B cell (primary cell): ENCODE measurements at regions not wholly inside any gene's neighbourhood (a gene's known extent, or its start where the extent isn't known, plus 50 kb on each side); places are given as distances from the start of the nearest gene placed in this dataset.

Experiments used
- ATAC-seq: fragments of 200-7000 bp; cut with Tn5 transposase; one replicate; pipeline ENCODE4 v1.10.0; 2021; ENCODE audit warnings: low read depth, mild to moderate bottlenecking, moderate number of reproducible peaks, moderate library complexity
- CTCF ChIA-PET: fragments of 350-600 bp; sonication (Branson Sonifier 250); formaldehyde crosslinking; loops from one replicate; lab custom pipeline; 2021; ENCODE audit warnings: antibody characterized with exemption, inconsistent platforms; lab: Charles Lee
- POLR2A ChIA-PET: fragments of 350-600 bp; sonication (Branson Sonifier 250); formaldehyde crosslinking; loops from one replicate; lab custom pipeline; 2021; ENCODE audit warnings: antibody characterized with exemption; lab: Charles Lee
- DNase-seq: peaks from one replicate; pipeline ENCODE4 v3.0.0; 2013
- H2AFZ ChIP-seq: 2 replicates; pipeline ENCODE4 v1.6.1; 2012; ENCODE audit warnings: mild to moderate bottlenecking, low read depth, low read length; ENCODE audit not compliant: insufficient read depth, poor library complexity, severe bottlenecking
- H3K27ac ChIP-seq, 2 donors: 1 replicate in 1 of 2; 2 replicates in 1 of 2; pipeline ENCODE4 v1.5.1; 2012 to 2013; ENCODE audit warnings: low read length in 2 of 2, mild to moderate bottlenecking in 2 of 2, moderate library complexity in 1 of 2
- H3K27me3 ChIP-seq, 4 experiments: fragments of 200-600 bp in 1 of 4; sonication (generic) in 1 of 4; replicated peaks in 1 of 4; 1 replicate in 2 of 4; 2 replicates in 2 of 4; pipeline versions ENCODE4 v1.6.1 to v1.7.0; 2013 to 2016; ENCODE audit warnings: low read length in 3 of 4, mild to moderate bottlenecking in 2 of 4, mixed read lengths in 1 of 4, moderate library complexity in 1 of 4; ENCODE audit not compliant: insufficient read depth in 4 of 4, control insufficient read depth in 3 of 4; ENCODE audit errors: control extremely low read depth in 1 of 4
- H3K36me3 ChIP-seq, 2 experiments: replicated peaks in 1 of 2; 1 replicate in 1 of 2; 2 replicates in 1 of 2; pipeline versions ENCODE4 v1.6.1 to v1.7.1; 2013; ENCODE audit warnings: low read length in 1 of 2; ENCODE audit not compliant: insufficient read depth in 2 of 2, control insufficient read depth in 1 of 2; ENCODE audit errors: control extremely low read depth in 1 of 2, extremely low read depth in 1 of 2
- H3K4me1 ChIP-seq, 2 donors: fragments of 200-600 bp in 1 of 2; sonication (generic) in 1 of 2; 1 replicate in 1 of 2; 2 replicates in 1 of 2; pipeline versions ENCODE4 v1.5.1 to v1.6.1; 2013 to 2017; ENCODE audit warnings: low read length in 2 of 2; ENCODE audit not compliant: control insufficient read depth in 2 of 2, insufficient read depth in 2 of 2
- H3K4me2 ChIP-seq: replicated peaks from 2 replicates; pipeline ENCODE3; 2012; ENCODE audit warnings: mild to moderate bottlenecking, low read depth, low read length; ENCODE audit not compliant: poor library complexity, severe bottlenecking
- H3K4me3 ChIP-seq, 5 experiments: fragments of 200-600 bp in 1 of 5; sonication (generic) in 1 of 5; 1 replicate in 3 of 5; 2 replicates in 2 of 5; pipeline versions ENCODE4 v1.5.1 to v1.7.0; 2011 to 2016; ENCODE audit warnings: low read length in 4 of 5, mild to moderate bottlenecking in 4 of 5, low read depth in 2 of 5, control low read depth in 1 of 5, moderate library complexity in 1 of 5; ENCODE audit not compliant: insufficient read depth in 1 of 5; ENCODE audit errors: control extremely low read depth in 1 of 5, extremely low read depth in 1 of 5
- H3K79me2 ChIP-seq: fragments of 200-600 bp; sonication (generic); one replicate; pipeline ENCODE4 v1.6.0; 2016; ENCODE audit warnings: low read length; ENCODE audit not compliant: control insufficient read depth, insufficient read depth
- H3K9ac ChIP-seq: fragments of 200-600 bp; sonication (generic); 2 replicates; pipeline ENCODE4 v1.6.1; 2017; ENCODE audit warnings: mild to moderate bottlenecking, low read length, moderate library complexity
- H3K9me3 ChIP-seq, 3 donors: one replicate each; pipeline versions ENCODE4 v1.6.1 to v1.7.1; 2013; ENCODE audit warnings: low read length in 2 of 3; ENCODE audit not compliant: control insufficient read depth in 2 of 3, insufficient read depth in 1 of 3; ENCODE audit errors: control extremely low read depth in 1 of 3
- H4K20me1 ChIP-seq: 2 replicates; pipeline ENCODE4 v1.6.0; 2012; ENCODE audit warnings: mild to moderate bottlenecking, low read length; ENCODE audit not compliant: insufficient read depth, control insufficient read depth, poor library complexity, severe bottlenecking
- H3K27ac Mint-ChIP-seq: one replicate; pipeline ENCODE4 v1.8.0; 2021; ENCODE audit warnings: mixed read lengths
- H3K27me3 Mint-ChIP-seq: one replicate; pipeline ENCODE4 v1.8.0; 2021; ENCODE audit warnings: mixed read lengths
- H3K4me1 Mint-ChIP-seq: one replicate; pipeline ENCODE4 v1.8.0; 2021; ENCODE audit warnings: mixed read lengths
- H3K4me3 Mint-ChIP-seq: one replicate; pipeline ENCODE4 v1.8.0; 2021; ENCODE audit warnings: mixed read lengths
- H3K9me3 Mint-ChIP-seq: one replicate; pipeline ENCODE4 v1.8.0; 2022; ENCODE audit warnings: mixed read lengths; ENCODE audit not compliant: insufficient read depth
- CTCF ChIP-seq: fragments of 200-600 bp; IDR thresholded peaks from one replicate; pipeline ENCODE4 v1.8.0; 2022; ENCODE audit warnings: antibody characterized with exemption, mild to moderate bottlenecking
- EZH2 ChIP-seq: IDR thresholded peaks from 2 replicates; pipeline ENCODE4 v1.6.1; 2012; ENCODE audit warnings: borderline replicate concordance, low read depth, mild to moderate bottlenecking, moderate library complexity, low read length; ENCODE audit not compliant: insufficient read depth, poor library complexity, severe bottlenecking
- WGBS: methylation state at CpG from one replicate; pipeline ENCODE4 v1.1.5; 2013; ENCODE audit warnings: missing lambda C conversion rate; ENCODE audit not compliant: insufficient coverage; 5-methylcytosine and 5-hydroxymethylcytosine counted together
- intact Hi-C: fragments of 100-400 bp; cut with micrococcal nuclease; formaldehyde crosslinking; loops from one replicate; pipeline ENCODE4 v1.10.0; 2022

- ATAC-seq (no peak), DNase-seq (no peak)
- Histone ChIP-seq H3K27me3 (no peaks in the 10 kb centered on the region), H3K9me3 (no peaks in the 10 kb centered on the region), H3K27ac (no peak overlapping the region), H3K4me3 (no peak overlapping the region), H3K79me2 (no peaks in the 10 kb centered on the region), H3K4me2 (no peak overlapping the region), H3K4me1 (no peaks in the 10 kb centered on the region), H3K36me3 (no peaks in the 10 kb centered on the region), H4K20me1 (no peaks in the 10 kb centered on the region), H2AFZ (no peak overlapping the region), H3K9ac (no peak overlapping the region)
- H3K9me3 Mint-ChIP-seq = no peaks in the 10 kb centered on the region
- no peak for TF ChIP-seq EZH2
- no peak for TF ChIP-seq CTCF
- no peaks in the 10 kb centered on the region for H3K4me1 Mint-ChIP-seq
- no peak overlapping the region for H3K27ac Mint-ChIP-seq
- POLR2A ChIA-PET = no interaction called here
- intact Hi-C loops = loop anchor here (10.0 kb wide), 1 partner anchor 1088 kb away; no protein-coding TSS in a partner anchor
- WGBS = 21% methylated on average over 2 of the region's 4 CpGs
- peaks cover 3% of the 10 kb centered on the region for H3K27me3 Mint-ChIP-seq
- no peak overlapping the region for H3K4me3 Mint-ChIP-seq
- CTCF ChIA-PET = no interaction called here
Measured at GRCh38 chr15:94122516-94122915, 108.8 kb upstream of the MCTP2 start.

- H3K9me3 ChIP-seq = no peaks in the 10 kb centered on the region
- H3K79me2 ChIP-seq = no peaks in the 10 kb centered on the region
- H3K4me3 ChIP-seq = no peak overlapping the region
- H3K27me3 ChIP-seq = no peaks in the 10 kb centered on the region
- H2AFZ ChIP-seq = peak overlapping the region; percentile 61
- Mint-ChIP-seq H3K27me3 (peaks cover 2% of the 10 kb centered on the region), H3K9me3 (no peaks in the 10 kb centered on the region), H3K4me3 (no peak overlapping the region), H3K4me1 (no peaks in the 10 kb centered on the region), H3K27ac (no peak overlapping the region)
- ChIA-PET CTCF (interaction anchor here (0.6 to 2.1 kb wide), 6 partner anchors 9 to 1090 kb away, joined by 3 to 7 read pairs (median 4); no protein-coding TSS in a partner anchor), POLR2A (no interaction called here)
- H4K20me1 ChIP-seq = no peaks in the 10 kb centered on the region
- no peak overlapping the region for H3K27ac ChIP-seq
- TF ChIP-seq CTCF = peak; percentile 57
- TF ChIP-seq EZH2 = no peak
- 55% methylated on average over 11 of the region's 11 CpGs for WGBS
- intact Hi-C loops = loop anchor here (10.0 kb wide), 1 partner anchor 1085 kb away; no protein-coding TSS in a partner anchor
- no peaks in the 10 kb centered on the region for H3K36me3 ChIP-seq
- H3K4me1 ChIP-seq = no peaks in the 10 kb centered on the region
- ATAC-seq = peak; percentile 68
- no peak overlapping the region for H3K4me2 ChIP-seq
- peak; percentile 58 for DNase-seq
- no peak overlapping the region for H3K9ac ChIP-seq
Measured at GRCh38 chr15:94119923-94120775, 111.2 kb upstream of the MCTP2 start.
